SK-N-SH (cell line): ENCODE measurements at regions not wholly inside any gene's neighbourhood (a gene's known extent, or its start where the extent isn't known, plus 50 kb on each side); places are given as distances from the start of the nearest gene placed in this dataset.

Experiments used
- CTCF ChIA-PET: fragments of 300-600, 350-600 bp; formaldehyde crosslinking; extraction: SDS; loops from one replicate; lab custom pipeline; 2021; lab: Yijun Ruan, JAX
- POLR2A ChIA-PET: fragments of 350-600 bp; sonication (Branson Sonifier 250); formaldehyde crosslinking; extraction: SDS; loops from one replicate; lab custom pipeline; 2020; ENCODE audit warnings: antibody characterized with exemption, inconsistent platforms; lab: Yijun Ruan, JAX
- DNase-seq: peaks from one replicate; pipeline ENCODE4 v3.0.0; 2012
- H2AFZ ChIP-seq: fragments of 200-600 bp; sonication (generic); 2 replicates; pipeline ENCODE4 v1.8.1; 2016; ENCODE audit warnings: antibody characterized with exemption, mild to moderate bottlenecking, low read depth
- H3F3A ChIP-seq: fragments of 200-600 bp; sonication (generic); replicated peaks from 2 replicates; pipeline ENCODE3; 2016; ENCODE audit warnings: antibody characterized with exemption, mild to moderate bottlenecking; ENCODE audit not compliant: insufficient read depth
- H3K27ac ChIP-seq, 2 experiments: fragments of 200-500 bp in 1 of 2; fragments of 200-600 bp in 1 of 2; sonication (Bioruptor generic) in 1 of 2; sonication (generic), shearing (Covaris generic) in 1 of 2; 2 replicates each; pipeline versions ENCODE4 v1.5.1 to v1.6.1; 2014 to 2016; ENCODE audit warnings: low read depth in 2 of 2, inconsistent platforms in 1 of 2, low read length in 1 of 2, mild to moderate bottlenecking in 1 of 2, mixed read lengths in 1 of 2
- H3K27me3 ChIP-seq: fragments of 200-600 bp; sonication (generic), shearing (Covaris generic); 2 replicates; pipeline ENCODE4 v1.6.1; 2016; ENCODE audit warnings: mixed run types; ENCODE audit not compliant: insufficient read depth
- H3K36me3 ChIP-seq, 2 experiments: fragments of 200-500 bp in 1 of 2; fragments of 200-600 bp in 1 of 2; sonication (Bioruptor generic) in 1 of 2; sonication (generic) in 1 of 2; replicated peaks in 1 of 2; 2 replicates each; pipeline versions ENCODE3 to v1.5.1; 2014 to 2016; ENCODE audit warnings: low read length in 1 of 2, mild to moderate bottlenecking in 1 of 2; ENCODE audit not compliant: insufficient read depth in 2 of 2, control insufficient read depth in 1 of 2
- H3K4me1 ChIP-seq, 2 experiments: fragments of 200-500 bp in 1 of 2; fragments of 200-600 bp in 1 of 2; sonication (Bioruptor generic) in 1 of 2; sonication (generic), shearing (Covaris generic) in 1 of 2; 2 replicates each; pipeline versions ENCODE4 v1.5.1 to v1.6.1; 2014 to 2016; ENCODE audit warnings: low read depth in 1 of 2, low read length in 1 of 2, mixed run types in 1 of 2; ENCODE audit not compliant: insufficient read depth in 2 of 2, control insufficient read depth in 1 of 2
- H3K4me2 ChIP-seq: fragments of 200-600 bp; sonication (generic), shearing (Covaris generic); 2 replicates; pipeline ENCODE4 v1.6.1; 2017; ENCODE audit warnings: mixed run types
- H3K4me3 ChIP-seq, 2 experiments: fragments of 200-500 bp in 1 of 2; fragments of 200-600 bp in 1 of 2; sonication (Bioruptor generic) in 1 of 2; sonication (generic), shearing (Covaris generic) in 1 of 2; 2 replicates each; pipeline versions ENCODE4 v1.5.1 to v1.8.1; 2014 to 2016; ENCODE audit warnings: low read depth in 2 of 2, inconsistent platforms in 1 of 2, low read length in 1 of 2, mild to moderate bottlenecking in 1 of 2, mixed read lengths in 1 of 2, moderate library complexity in 1 of 2
- H3K79me2 ChIP-seq: fragments of 200-600 bp; sonication (generic); 2 replicates; pipeline ENCODE4 v1.8.1; 2017; ENCODE audit warnings: mild to moderate bottlenecking; ENCODE audit not compliant: insufficient read depth
- H3K9ac ChIP-seq: fragments of 200-600 bp; sonication (generic); 2 replicates; pipeline ENCODE4 v1.6.1; 2017; ENCODE audit warnings: mixed run types
- H3K9me2 ChIP-seq: fragments of 200-600 bp; sonication (generic); 2 replicates; pipeline ENCODE4 v1.6.1; 2017; ENCODE audit warnings: mixed run types
- H3K9me3 ChIP-seq: fragments of 200-600 bp; sonication (generic); 2 replicates; pipeline ENCODE4 v1.6.1; 2017; ENCODE audit warnings: mixed run types, mild to moderate bottlenecking, moderate library complexity
- H4K20me1 ChIP-seq: fragments of 200-600 bp; sonication (generic); 2 replicates; pipeline ENCODE4 v1.6.1; 2017; ENCODE audit warnings: mild to moderate bottlenecking, mixed run types; ENCODE audit not compliant: insufficient read depth
- CHD2 ChIP-seq: fragments of 150-350 bp; IDR thresholded peaks from 2 replicates; pipeline ENCODE4 v1.6.1; 2018; ENCODE audit warnings: low read length; ENCODE audit not compliant: partially characterized antibody
- ELF1 ChIP-seq: IDR thresholded peaks from 2 replicates; pipeline ENCODE4 v1.4.0; 2012
- EZH2phosphoT487 ChIP-seq: fragments of 200-600 bp; sonication (generic); IDR thresholded peaks from 2 replicates; pipeline ENCODE4 v1.6.1; 2017; ENCODE audit warnings: low read depth, mixed run types, mild to moderate bottlenecking, antibody characterized with exemption, moderate library complexity, borderline replicate concordance
- FOSL2 ChIP-seq: IDR thresholded peaks from 2 replicates; pipeline ENCODE4 v1.4.0; 2012; ENCODE audit warnings: low read depth, mild to moderate bottlenecking, moderate library complexity, borderline replicate concordance
- FOXJ3 ChIP-seq: sonication (generic); formaldehyde crosslinking; IDR thresholded peaks from 2 replicates; pipeline ENCODE4 v1.5.1; 2020; ENCODE audit warnings: mild to moderate bottlenecking, missing genetic modification reagents
- FOXM1 ChIP-seq: IDR thresholded peaks from 2 replicates; pipeline ENCODE4 v1.4.0; 2012; ENCODE audit warnings: low read depth, mild to moderate bottlenecking
- GABPA ChIP-seq: IDR thresholded peaks from 2 replicates; pipeline ENCODE4 v1.4.0; 2012; ENCODE audit warnings: low read depth, mild to moderate bottlenecking
- GATA2 ChIP-seq: sonication (generic); formaldehyde crosslinking; IDR thresholded peaks from 2 replicates; pipeline ENCODE4 v1.5.0; 2020; ENCODE audit warnings: mild to moderate bottlenecking, missing genetic modification reagents
- IRF3 ChIP-seq: fragments of 150-350 bp; IDR thresholded peaks from 2 replicates; pipeline ENCODE4 v1.6.1; 2016; ENCODE audit warnings: mild to moderate bottlenecking, low read depth, low read length
- MAX ChIP-seq: IDR thresholded peaks from 2 replicates; pipeline ENCODE4 v1.4.0; 2012; ENCODE audit warnings: low read depth
- MEF2A ChIP-seq: IDR thresholded peaks from 2 replicates; pipeline ENCODE4 v1.4.0; 2012; ENCODE audit warnings: low read depth, borderline replicate concordance
- MXI1 ChIP-seq: IDR thresholded peaks from 2 replicates; pipeline ENCODE4 v1.6.1; 2012; ENCODE audit warnings: mild to moderate bottlenecking, low read depth, low read length, improper control_type of control experiment
- NRF1 ChIP-seq: IDR thresholded peaks from 2 replicates; pipeline ENCODE4 v1.6.1; 2012; ENCODE audit warnings: low read depth, mild to moderate bottlenecking, low read length
- PBX3 ChIP-seq: IDR thresholded peaks from 2 replicates; pipeline ENCODE4; 2012
- RXRA ChIP-seq: IDR thresholded peaks from 2 replicates; pipeline ENCODE4 v1.4.0; 2012; ENCODE audit warnings: low read depth, mild to moderate bottlenecking, borderline replicate concordance
- SMC3 ChIP-seq: IDR thresholded peaks from 2 replicates; pipeline ENCODE4 v1.6.1; 2012; ENCODE audit warnings: low read depth, low read length, improper control_type of control experiment
- TEAD4 ChIP-seq: IDR thresholded peaks from 2 replicates; pipeline ENCODE4 v1.4.0; 2012; ENCODE audit warnings: mild to moderate bottlenecking, borderline replicate concordance; ENCODE audit not compliant: insufficient read depth
- USF1 ChIP-seq: IDR thresholded peaks from 2 replicates; pipeline ENCODE4 v1.4.0; 2012; ENCODE audit warnings: low read depth, borderline replicate concordance
- YY1 ChIP-seq: IDR thresholded peaks from 2 replicates; pipeline ENCODE4 v1.4.0; 2012; ENCODE audit warnings: low read depth, mild to moderate bottlenecking
- WGBS: methylation state at CpG from one replicate; pipeline ENCODE4 v1.1.6; 2017; ENCODE audit warnings: low lambda C conversion rate; 5-methylcytosine and 5-hydroxymethylcytosine counted together

GRCh38 chr1:82946096-82946605 is 1052.8 kb downstream of the TTLL7 start:
- TF ChIP-seq MEF2A = no peak
- no peak for TF ChIP-seq RXRA
- TF ChIP-seq PBX3 = no peak
- no peak for TF ChIP-seq USF1
- no peak for TF ChIP-seq TEAD4
- TF ChIP-seq EZH2phosphoT487 = no peak
- no peak for TF ChIP-seq FOXM1
- TF ChIP-seq YY1 = no peak
- no peak for TF ChIP-seq FOXJ3 (CRISPR knock-in tag)
- no peak for TF ChIP-seq GATA2 (CRISPR knock-in tag)
- no peak for TF ChIP-seq IRF3
- no peak for TF ChIP-seq MXI1
- no peak for TF ChIP-seq NRF1
- no peak for TF ChIP-seq GABPA
- no peak for TF ChIP-seq FOSL2
- no peak for TF ChIP-seq SMC3

GRCh38 chr1:82944822-82945221 is 1054.1 kb downstream of the TTLL7 start:
- TF ChIP-seq ELF1 = no peak
- TF ChIP-seq RXRA = no peak
- TF ChIP-seq MAX = no peak
- no peak for TF ChIP-seq CHD2
- TF ChIP-seq PBX3 = no peak
- TF ChIP-seq YY1 = no peak
- TF ChIP-seq NRF1 = no peak
- no peak for TF ChIP-seq TEAD4
- no peak for TF ChIP-seq SMC3
- Histone ChIP-seq H3K9me2 (no peaks in the 10 kb centered on the region), H3K27me3 (no peaks in the 10 kb centered on the region), H2AFZ (no peak overlapping the region), H3K36me3 (no peaks in the 10 kb centered on the region), H3K79me2 (no peaks in the 10 kb centered on the region), H3F3A (no peaks in the 10 kb centered on the region), H3K9ac (no peak overlapping the region), H3K4me3 (no peak overlapping the region), H3K9me3 (no peaks in the 10 kb centered on the region), H3K4me1 (no peaks in the 10 kb centered on the region; a peak in 1 of 4 replicates), H3K27ac (no peak overlapping the region), H3K4me2 (no peak overlapping the region), H4K20me1 (no peaks in the 10 kb centered on the region)
- ChIA-PET POLR2A (no interaction called here), CTCF (no interaction called here)
- no peak for DNase-seq
- 42% methylated on average over 1 of the region's 1 CpG for WGBS

More at GRCh38 chr1:82946096-82946605, 1052.8 kb downstream of the TTLL7 start:
- H3K4me1 ChIP-seq = no peaks in the 10 kb centered on the region; a peak in 1 of 4 replicates
- H2AFZ ChIP-seq = no peak overlapping the region
- H3K27ac ChIP-seq = no peak overlapping the region
- H3K36me3 ChIP-seq = no peaks in the 10 kb centered on the region
- no peak overlapping the region for H3K4me2 ChIP-seq
- no peak for DNase-seq
- H3K27me3 ChIP-seq = no peaks in the 10 kb centered on the region
- no peaks in the 10 kb centered on the region for H3K9me2 ChIP-seq
- no peaks in the 10 kb centered on the region for H4K20me1 ChIP-seq
- no peak overlapping the region for H3K4me3 ChIP-seq
- ChIA-PET POLR2A (no interaction called here), CTCF (no interaction called here)
- H3K9me3 ChIP-seq = no peaks in the 10 kb centered on the region
- no peaks in the 10 kb centered on the region for H3K79me2 ChIP-seq
- H3K9ac ChIP-seq = no peak overlapping the region
- H3F3A ChIP-seq = no peaks in the 10 kb centered on the region
- whole genome bisulfite sequencing = 90% methylated on average over 3 of the region's 3 CpGs
